H9 (cell line): ENCODE measurements at regions not wholly inside any gene's neighbourhood (a gene's known extent, or its start where the extent isn't known, plus 50 kb on each side); places are given as distances from the start of the nearest gene placed in this dataset.

Source experiments
- DNase-seq: peaks from one replicate; pipeline ENCODE4 v3.0.0-alpha.2; 2017
- H2AFZ ChIP-seq: one replicate; pipeline ENCODE4 v1.6.1; 2013; ENCODE audit warnings: mild to moderate bottlenecking, low read length, control low read depth, moderate library complexity
- H2AK5ac ChIP-seq: 2 replicates; pipeline ENCODE4 v1.6.1; 2013; ENCODE audit warnings: low read length, control low read depth, mixed read lengths; ENCODE audit not compliant: insufficient read length
- H2BK120ac ChIP-seq: one replicate; pipeline ENCODE4 v1.6.1; 2013; ENCODE audit warnings: low read depth, mild to moderate bottlenecking, low read length, control low read depth, inconsistent platforms; ENCODE audit not compliant: poor library complexity, severe bottlenecking
- H2BK12ac ChIP-seq: 2 replicates; pipeline ENCODE4 v1.6.1; 2013; ENCODE audit warnings: low read length, control low read depth, mixed read lengths, low read depth; ENCODE audit not compliant: insufficient read length
- H2BK15ac ChIP-seq: 2 replicates; pipeline ENCODE4 v1.6.1; 2013; ENCODE audit warnings: low read depth, low read length, control low read depth
- H2BK20ac ChIP-seq: one replicate; pipeline ENCODE4 v1.6.1; 2013; ENCODE audit warnings: low read depth, mild to moderate bottlenecking, low read length, control low read depth, inconsistent platforms; ENCODE audit not compliant: poor library complexity, severe bottlenecking
- H2BK5ac ChIP-seq: 2 replicates; pipeline ENCODE4 v1.6.1; 2013; ENCODE audit warnings: low read length, control low read depth, mixed read lengths; ENCODE audit not compliant: insufficient read length
- H3K14ac ChIP-seq: 2 replicates; pipeline ENCODE4 v1.6.1; 2013; ENCODE audit warnings: low read length, control low read depth; ENCODE audit not compliant: insufficient read depth
- H3K18ac ChIP-seq: 2 replicates; pipeline ENCODE4 v1.6.1; 2013; ENCODE audit warnings: low read depth, mild to moderate bottlenecking, mixed read lengths, low read length, control low read depth; ENCODE audit not compliant: insufficient read length
- H3K23ac ChIP-seq: 2 replicates; pipeline ENCODE4 v1.6.1; 2013; ENCODE audit warnings: low read length, control low read depth, mixed read lengths, low read depth; ENCODE audit not compliant: insufficient read length
- H3K23me2 ChIP-seq: 2 replicates; pipeline ENCODE4 v1.6.1; 2013; ENCODE audit warnings: low read depth, mild to moderate bottlenecking, mixed read lengths, low read length, control low read depth; ENCODE audit not compliant: insufficient read length, poor library complexity, severe bottlenecking
- H3K27ac ChIP-seq: 2 replicates; pipeline ENCODE4 v1.5.1; 2013; ENCODE audit warnings: low read length, control low read depth, mixed read lengths, low read depth; ENCODE audit not compliant: insufficient read length
- H3K27me3 ChIP-seq: 2 replicates; pipeline ENCODE4 v1.6.1; 2013; ENCODE audit warnings: low read length, control low read depth, inconsistent platforms; ENCODE audit not compliant: insufficient read depth
- H3K4ac ChIP-seq: 2 replicates; pipeline ENCODE4 v1.6.1; 2013; ENCODE audit warnings: low read depth, mild to moderate bottlenecking, control low read depth, inconsistent platforms, low read length, moderate library complexity
- H3K4me1 ChIP-seq: 2 replicates; pipeline ENCODE4 v1.6.1; 2013; ENCODE audit warnings: low read length, control low read depth, inconsistent platforms; ENCODE audit not compliant: insufficient read depth
- H3K4me2 ChIP-seq: 2 replicates; pipeline ENCODE4 v1.6.1; 2013; ENCODE audit warnings: low read length, control low read depth, mixed read lengths; ENCODE audit not compliant: insufficient read length, insufficient read depth
- H3K56ac ChIP-seq: 2 replicates; pipeline ENCODE4 v1.6.1; 2013; ENCODE audit warnings: low read depth, mild to moderate bottlenecking, mixed read lengths, low read length, control low read depth; ENCODE audit not compliant: insufficient read length
- H3K79me1 ChIP-seq: 2 replicates; pipeline ENCODE4 v1.6.1; 2013; ENCODE audit warnings: low read depth, mild to moderate bottlenecking, moderate library complexity, low read length, control low read depth, inconsistent platforms; ENCODE audit not compliant: insufficient read depth, poor library complexity, severe bottlenecking
- H3K79me2 ChIP-seq: 2 replicates; pipeline ENCODE4 v1.6.1; 2013; ENCODE audit warnings: low read length, control low read depth, inconsistent platforms; ENCODE audit not compliant: insufficient read depth
- H3K9ac ChIP-seq: 2 replicates; pipeline ENCODE4 v1.6.1; 2013; ENCODE audit warnings: low read length, control low read depth, mixed read lengths; ENCODE audit not compliant: insufficient read length; ENCODE audit errors: extremely low read depth
- H3K9me3 ChIP-seq: one replicate; pipeline ENCODE4 v1.6.1; 2013; ENCODE audit warnings: low read depth, low read length, inconsistent platforms; ENCODE audit not compliant: control insufficient read depth
- H3T11ph ChIP-seq: one replicate; pipeline ENCODE4 v1.6.1; 2013; ENCODE audit warnings: mild to moderate bottlenecking, low read length, control low read depth, inconsistent platforms
- H4K20me1 ChIP-seq: one replicate; pipeline ENCODE4 v1.6.1; 2013; ENCODE audit not compliant: control insufficient read depth, insufficient read length, insufficient read depth
- H4K5ac ChIP-seq: 2 replicates; pipeline ENCODE4 v1.6.1; 2013; ENCODE audit warnings: low read depth, mild to moderate bottlenecking, mixed read lengths, low read length, control low read depth; ENCODE audit not compliant: insufficient read length
- H4K8ac ChIP-seq: replicated peaks from 2 replicates; pipeline ENCODE4 v1.6.1; 2013; ENCODE audit warnings: low read length, control low read depth, mixed read lengths, low read depth; ENCODE audit not compliant: insufficient read length
- H4K91ac ChIP-seq: 2 replicates; pipeline ENCODE4 v1.6.1; 2013; ENCODE audit warnings: low read depth, mild to moderate bottlenecking, moderate library complexity, mixed read lengths, low read length, control low read depth; ENCODE audit not compliant: insufficient read length
- H3K27ac Mint-ChIP-seq, 3 experiments: 2 replicates in 2 of 3; 3 replicates in 1 of 3; pipeline ENCODE4 v1.8.0; 2020 to 2021; ENCODE audit warnings: mixed read lengths in 3 of 3, mild to moderate bottlenecking in 1 of 3, moderate library complexity in 1 of 3
- H3K27me3 Mint-ChIP-seq: 2 replicates; pipeline ENCODE4 v1.8.0; 2021; ENCODE audit warnings: low read depth, mild to moderate bottlenecking, moderate library complexity, mixed read lengths
- H3K36me3 Mint-ChIP-seq, 3 experiments: 2 replicates in 2 of 3; 3 replicates in 1 of 3; pipeline ENCODE4 v1.8.0; 2020 to 2021; ENCODE audit warnings: low read depth in 3 of 3, mixed read lengths in 3 of 3; ENCODE audit not compliant: insufficient read depth in 1 of 3
- H3K4me1 Mint-ChIP-seq, 2 experiments: 2 replicates each; pipeline ENCODE4 v1.8.0; 2020; ENCODE audit warnings: mixed read lengths in 2 of 2
- H3K4me3 Mint-ChIP-seq, 2 experiments: 2 replicates in 1 of 2; 3 replicates in 1 of 2; pipeline ENCODE4 v1.8.0; 2020 to 2021; ENCODE audit warnings: mild to moderate bottlenecking in 2 of 2, mixed read lengths in 2 of 2, moderate library complexity in 1 of 2
- H3K9me3 Mint-ChIP-seq, 2 experiments: 2 replicates in 1 of 2; 3 replicates in 1 of 2; pipeline ENCODE4 v1.8.0; 2020; ENCODE audit warnings: mild to moderate bottlenecking in 2 of 2, mixed read lengths in 2 of 2, moderate library complexity in 1 of 2
- CTCF ChIP-seq: fragments of 200-600 bp; sonication (generic); conservative IDR thresholded peaks from 3 replicates; pipeline ENCODE4 v1.8.0; 2021; ENCODE audit warnings: antibody characterized with exemption, mild to moderate bottlenecking

DNA sequence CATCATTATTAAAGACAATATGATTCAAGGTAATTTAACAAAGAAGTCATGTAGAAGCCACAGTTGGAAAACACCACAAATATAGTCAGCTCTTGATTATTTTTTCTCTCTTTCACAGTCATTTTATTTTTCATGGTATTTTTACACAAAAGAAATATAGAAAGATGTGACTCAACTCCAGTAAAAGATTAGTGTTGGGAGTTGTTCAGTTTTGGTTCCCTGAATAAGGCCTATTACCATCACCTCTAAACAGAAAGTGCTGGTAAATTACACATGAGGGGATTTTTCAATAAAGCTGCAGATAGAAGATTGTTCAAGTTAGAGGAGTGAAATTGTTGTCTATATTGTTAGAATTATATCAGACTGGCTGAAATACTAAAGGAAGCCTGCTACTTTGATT lies 107.0 kb downstream of the DDIT4L start:
- H3K79me2 ChIP-seq: no peaks in the 10 kb centered on the region
- H3K9me3 ChIP-seq: no peaks in the 10 kb centered on the region
- H3K23me2 ChIP-seq: no peaks in the 10 kb centered on the region
- no peak overlapping the region for H3K56ac ChIP-seq
- Mint-ChIP-seq H3K27me3 (no peaks in the 10 kb centered on the region), H3K4me3 (no peak overlapping the region), H3K36me3 (peaks cover 3 to 13% (median 10%) of the 10 kb centered on the region in 3 experiments; a peak in 5 of 7 replicates), H3K4me1 (peaks cover 14% of the 10 kb centered on the region in 2 experiments), H3K27ac (no peak overlapping the region), H3K9me3 (peaks cover 10 to 18% of the 10 kb centered on the region in 2 experiments; a peak in 4 of 5 replicates)
- H3K4me1 ChIP-seq: peaks cover 7% of the 10 kb centered on the region; the same call in 1 of the 2 replicates
- no peak overlapping the region for H3K4me2 ChIP-seq
- H3K18ac ChIP-seq: no peak overlapping the region
- H3K23ac ChIP-seq: no peak overlapping the region
- H4K91ac ChIP-seq: no peak overlapping the region
- H3K27me3 ChIP-seq: no peaks in the 10 kb centered on the region
- no peak overlapping the region for H3K4ac ChIP-seq
- no peaks in the 10 kb centered on the region for H3K79me1 ChIP-seq
- no peak overlapping the region for H2AK5ac ChIP-seq
- no peak overlapping the region for H2BK15ac ChIP-seq
- H4K20me1 ChIP-seq: no peaks in the 10 kb centered on the region
- H2BK5ac ChIP-seq: no peak overlapping the region
- H2BK12ac ChIP-seq: no peak overlapping the region
- H3K9ac ChIP-seq: no peak overlapping the region
- H4K8ac ChIP-seq: no peak overlapping the region
- no peak overlapping the region for H2BK20ac ChIP-seq
- no peak for DNase-seq
- H4K5ac ChIP-seq: no peak overlapping the region
- TF ChIP-seq CTCF: no peak
- H3T11ph ChIP-seq: no peak overlapping the region
- H3K14ac ChIP-seq: no peak overlapping the region
- no peak overlapping the region for H2BK120ac ChIP-seq
- H2AFZ ChIP-seq: no peak overlapping the region
- H3K27ac ChIP-seq: no peak overlapping the region
